Liver (tissue), 8 donors: ENCODE measurements at regions not wholly inside any gene's neighbourhood (a gene's known extent, or its start where the extent isn't known, plus 50 kb on each side); places are given as distances from the start of the nearest gene placed in this dataset.

ENCODE experiments used
- DNase-seq: peaks from one replicate; pipeline ENCODE4 v3.0.0-alpha.2; 2017; ENCODE audit warnings: low spot score
- H3K27ac ChIP-seq, 2 donors: one replicate each; pipeline ENCODE4 v1.7.0; 2013; ENCODE audit warnings: inconsistent platforms in 2 of 2, low read length in 2 of 2, control low read depth in 1 of 2, low read depth in 1 of 2, mild to moderate bottlenecking in 1 of 2
- H3K27me3 ChIP-seq, 4 donors: one replicate each; pipeline versions ENCODE4 v1.6.1 to v1.7.0; 2013; ENCODE audit warnings: low read length in 3 of 4, inconsistent platforms in 1 of 4, mild to moderate bottlenecking in 1 of 4, moderate library complexity in 1 of 4; ENCODE audit not compliant: control insufficient read depth in 4 of 4, insufficient read depth in 4 of 4
- H3K36me3 ChIP-seq, 4 donors: one replicate each; pipeline versions ENCODE4 v1.6.1 to v1.7.0; 2013; ENCODE audit warnings: low read length in 3 of 4, mild to moderate bottlenecking in 3 of 4, low read depth in 1 of 4, moderate library complexity in 1 of 4; ENCODE audit not compliant: control insufficient read depth in 4 of 4, insufficient read depth in 3 of 4
- H3K4me1 ChIP-seq, 4 donors: one replicate each; pipeline versions ENCODE4 v1.6.1 to v1.7.0; 2013; ENCODE audit warnings: low read length in 3 of 4, mild to moderate bottlenecking in 3 of 4, moderate library complexity in 1 of 4; ENCODE audit not compliant: control insufficient read depth in 4 of 4, insufficient read depth in 4 of 4
- H3K4me3 ChIP-seq, 3 donors: one replicate each; pipeline versions ENCODE4 v1.6.1 to v1.7.0; 2013; ENCODE audit warnings: low read length in 3 of 3, control low read depth in 1 of 3, low read depth in 1 of 3, mild to moderate bottlenecking in 1 of 3
- H3K9ac ChIP-seq, 2 donors: one replicate each; pipeline ENCODE4 v1.7.0; 2013; ENCODE audit warnings: low read length in 2 of 2, mild to moderate bottlenecking in 2 of 2, moderate library complexity in 2 of 2, control low read depth in 1 of 2, low read depth in 1 of 2
- H3K9me3 ChIP-seq, 4 donors: one replicate each; pipeline versions ENCODE4 v1.6.1 to v1.7.0; 2013; ENCODE audit warnings: low read length in 3 of 4; ENCODE audit not compliant: control insufficient read depth in 4 of 4
- EGR1 ChIP-seq, 2 donors: IDR thresholded peaks; 2 replicates each; pipeline ENCODE4 v1.6.1; 2016 to 2018; ENCODE audit warnings: antibody characterized with exemption in 2 of 2, low read depth in 2 of 2
- FOXA1 ChIP-seq: IDR thresholded peaks from 2 replicates; pipeline ENCODE4 v1.6.1; 2016; ENCODE audit warnings: antibody characterized with exemption
- FOXA2 ChIP-seq: IDR thresholded peaks from 2 replicates; pipeline ENCODE4 v1.6.1; 2016; ENCODE audit warnings: antibody characterized with exemption
- GABPA ChIP-seq, 2 donors: IDR thresholded peaks in 1 of 2; conservative IDR thresholded peaks in 1 of 2; 2 replicates each; pipeline ENCODE4 v1.6.1; 2016; ENCODE audit warnings: antibody characterized with exemption in 2 of 2, mild to moderate bottlenecking in 1 of 2, moderate library complexity in 1 of 2
- HNF4A ChIP-seq, 2 donors: conservative IDR thresholded peaks; 2 replicates each; pipeline ENCODE4 v1.6.1; 2016; ENCODE audit warnings: antibody characterized with exemption in 2 of 2, mild to moderate bottlenecking in 2 of 2
- HNF4G ChIP-seq: IDR thresholded peaks from 2 replicates; pipeline ENCODE4 v1.6.1; 2016; ENCODE audit warnings: antibody characterized with exemption
- JUND ChIP-seq, 2 donors: IDR thresholded peaks; 2 replicates each; pipeline ENCODE4 v1.6.1; 2016; ENCODE audit warnings: antibody characterized with exemption in 2 of 2
- NR2F2 ChIP-seq: IDR thresholded peaks from 2 replicates; pipeline ENCODE4 v1.6.1; 2016; ENCODE audit warnings: antibody characterized with exemption
- RAD21 ChIP-seq, 2 donors: IDR thresholded peaks; 2 replicates each; pipeline ENCODE4 v1.6.1; 2016; ENCODE audit warnings: antibody characterized with exemption in 2 of 2, mild to moderate bottlenecking in 2 of 2
- RXRA ChIP-seq, 2 donors: IDR thresholded peaks; 2 replicates each; pipeline ENCODE4 v1.6.1; 2017 to 2018; ENCODE audit warnings: antibody characterized with exemption in 2 of 2, mild to moderate bottlenecking in 1 of 2
- SP1 ChIP-seq: IDR thresholded peaks from 2 replicates; pipeline ENCODE4 v1.6.1; 2018; ENCODE audit warnings: antibody characterized with exemption, mild to moderate bottlenecking
- TAF1 ChIP-seq: conservative IDR thresholded peaks from 2 replicates; pipeline ENCODE4 v1.6.1; 2016; ENCODE audit warnings: antibody characterized with exemption, mild to moderate bottlenecking
- YY1 ChIP-seq: IDR thresholded peaks from 2 replicates; pipeline ENCODE4 v1.6.1; 2016; ENCODE audit warnings: antibody characterized with exemption, mild to moderate bottlenecking
- WGBS: extraction: QIAGEN DNeasy Blood & Tissue Kit; methylation state at CpG from one replicate; pipeline ENCODE4 v1.1.7; 2013; 5-methylcytosine and 5-hydroxymethylcytosine counted together
- TF ChIP-seq, protein P1 (sequence below): IDR thresholded peaks from 2 replicates; pipeline ENCODE4 v1.6.1; 2016; ENCODE audit warnings: antibody characterized with exemption
- TF ChIP-seq, protein P2 (sequence below): IDR thresholded peaks from 2 replicates; pipeline ENCODE4 v1.6.1; 2016; ENCODE audit warnings: antibody characterized with exemption
- TF ChIP-seq, protein P3 (sequence below): IDR thresholded peaks from 2 replicates; pipeline ENCODE4 v1.6.1; 2016; ENCODE audit warnings: antibody characterized with exemption
- TF ChIP-seq, protein P4 (sequence below): IDR thresholded peaks from 2 replicates; pipeline ENCODE4 v1.6.1; 2016; ENCODE audit warnings: antibody characterized with exemption, mild to moderate bottlenecking
- TF ChIP-seq, protein P5 (sequence below): fragments of 150-350 bp; IDR thresholded peaks from 2 replicates; pipeline ENCODE4 v1.5.1; 2017; ENCODE audit warnings: improper control_type of control experiment, low read depth, low read length; ENCODE audit not compliant: missing input control
- donor health status: healthy.
- donor health status: healthy.
- donor health status: healthy.
- donor health status: healthy.
- donor health status: healthy.

DNA sequence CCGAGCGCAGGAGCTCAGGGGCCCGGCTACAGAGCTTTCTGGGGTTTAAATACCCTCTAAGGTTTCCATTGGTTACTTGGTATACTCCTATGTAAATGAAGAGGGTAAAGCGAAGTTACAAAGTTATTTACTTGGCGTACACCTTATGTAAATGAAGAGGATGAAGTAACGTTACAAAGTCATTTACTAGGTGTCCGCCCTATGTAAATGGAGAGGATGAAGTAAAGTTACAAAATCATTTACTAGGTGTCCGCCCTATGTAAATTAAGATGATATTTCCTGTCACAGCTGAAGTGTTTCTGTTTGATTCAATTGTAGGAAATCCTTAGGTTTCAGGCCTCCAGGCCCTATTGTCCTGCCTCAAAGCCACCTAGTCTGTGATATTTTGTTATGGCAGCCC, 358.2 kb downstream of the MTRR start:
- H3K4me3 ChIP-seq, result no peak overlapping the region
- no peak overlapping the region for H3K27ac ChIP-seq
- WGBS, result 70% methylated on average over 8 of the region's 8 CpGs
- H3K9ac ChIP-seq, result no peak overlapping the region
- TF ChIP-seq FOXA1 (no peak), FOXA2 (no peak), EGR1 (IDR thresholded peaks at IDR 0.05; ENCODE audit: low read depth in 2 of 2) (no peak), JUND (IDR thresholded peaks at IDR 0.05) (no peak), HNF4A (conservative IDR thresholded peaks at IDR 0.05) (no peak), SP1 (no peak), TAF1 (no peak), GABPA (IDR thresholded peaks at IDR 0.05 in 1 of 2, conservative IDR thresholded peaks at IDR 0.05 in 1 of 2) (no peak), NR2F2 (no peak), RXRA (IDR thresholded peaks at IDR 0.05) (no peak), HNF4G (no peak), YY1 (no peak), RAD21 (IDR thresholded peaks at IDR 0.05) (no peak)
- TF ChIP-seq, protein P1, sequence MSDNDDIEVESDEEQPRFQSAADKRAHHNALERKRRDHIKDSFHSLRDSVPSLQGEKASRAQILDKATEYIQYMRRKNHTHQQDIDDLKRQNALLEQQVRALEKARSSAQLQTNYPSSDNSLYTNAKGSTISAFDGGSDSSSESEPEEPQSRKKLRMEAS, result no peak
- TF ChIP-seq, protein P2, sequence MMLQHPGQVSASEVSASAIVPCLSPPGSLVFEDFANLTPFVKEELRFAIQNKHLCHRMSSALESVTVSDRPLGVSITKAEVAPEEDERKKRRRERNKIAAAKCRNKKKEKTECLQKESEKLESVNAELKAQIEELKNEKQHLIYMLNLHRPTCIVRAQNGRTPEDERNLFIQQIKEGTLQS, result no peak
- TF ChIP-seq, protein P3, sequence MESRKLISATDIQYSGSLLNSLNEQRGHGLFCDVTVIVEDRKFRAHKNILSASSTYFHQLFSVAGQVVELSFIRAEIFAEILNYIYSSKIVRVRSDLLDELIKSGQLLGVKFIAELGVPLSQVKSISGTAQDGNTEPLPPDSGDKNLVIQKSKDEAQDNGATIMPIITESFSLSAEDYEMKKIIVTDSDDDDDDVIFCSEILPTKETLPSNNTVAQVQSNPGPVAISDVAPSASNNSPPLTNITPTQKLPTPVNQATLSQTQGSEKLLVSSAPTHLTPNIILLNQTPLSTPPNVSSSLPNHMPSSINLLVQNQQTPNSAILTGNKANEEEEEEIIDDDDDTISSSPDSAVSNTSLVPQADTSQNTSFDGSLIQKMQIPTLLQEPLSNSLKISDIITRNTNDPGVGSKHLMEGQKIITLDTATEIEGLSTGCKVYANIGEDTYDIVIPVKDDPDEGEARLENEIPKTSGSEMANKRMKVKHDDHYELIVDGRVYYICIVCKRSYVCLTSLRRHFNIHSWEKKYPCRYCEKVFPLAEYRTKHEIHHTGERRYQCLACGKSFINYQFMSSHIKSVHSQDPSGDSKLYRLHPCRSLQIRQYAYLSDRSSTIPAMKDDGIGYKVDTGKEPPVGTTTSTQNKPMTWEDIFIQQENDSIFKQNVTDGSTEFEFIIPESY, result no peak
- TF ChIP-seq, protein P4, sequence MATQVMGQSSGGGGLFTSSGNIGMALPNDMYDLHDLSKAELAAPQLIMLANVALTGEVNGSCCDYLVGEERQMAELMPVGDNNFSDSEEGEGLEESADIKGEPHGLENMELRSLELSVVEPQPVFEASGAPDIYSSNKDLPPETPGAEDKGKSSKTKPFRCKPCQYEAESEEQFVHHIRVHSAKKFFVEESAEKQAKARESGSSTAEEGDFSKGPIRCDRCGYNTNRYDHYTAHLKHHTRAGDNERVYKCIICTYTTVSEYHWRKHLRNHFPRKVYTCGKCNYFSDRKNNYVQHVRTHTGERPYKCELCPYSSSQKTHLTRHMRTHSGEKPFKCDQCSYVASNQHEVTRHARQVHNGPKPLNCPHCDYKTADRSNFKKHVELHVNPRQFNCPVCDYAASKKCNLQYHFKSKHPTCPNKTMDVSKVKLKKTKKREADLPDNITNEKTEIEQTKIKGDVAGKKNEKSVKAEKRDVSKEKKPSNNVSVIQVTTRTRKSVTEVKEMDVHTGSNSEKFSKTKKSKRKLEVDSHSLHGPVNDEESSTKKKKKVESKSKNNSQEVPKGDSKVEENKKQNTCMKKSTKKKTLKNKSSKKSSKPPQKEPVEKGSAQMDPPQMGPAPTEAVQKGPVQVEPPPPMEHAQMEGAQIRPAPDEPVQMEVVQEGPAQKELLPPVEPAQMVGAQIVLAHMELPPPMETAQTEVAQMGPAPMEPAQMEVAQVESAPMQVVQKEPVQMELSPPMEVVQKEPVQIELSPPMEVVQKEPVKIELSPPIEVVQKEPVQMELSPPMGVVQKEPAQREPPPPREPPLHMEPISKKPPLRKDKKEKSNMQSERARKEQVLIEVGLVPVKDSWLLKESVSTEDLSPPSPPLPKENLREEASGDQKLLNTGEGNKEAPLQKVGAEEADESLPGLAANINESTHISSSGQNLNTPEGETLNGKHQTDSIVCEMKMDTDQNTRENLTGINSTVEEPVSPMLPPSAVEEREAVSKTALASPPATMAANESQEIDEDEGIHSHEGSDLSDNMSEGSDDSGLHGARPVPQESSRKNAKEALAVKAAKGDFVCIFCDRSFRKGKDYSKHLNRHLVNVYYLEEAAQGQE, result no peak
- TF ChIP-seq, protein P5, sequence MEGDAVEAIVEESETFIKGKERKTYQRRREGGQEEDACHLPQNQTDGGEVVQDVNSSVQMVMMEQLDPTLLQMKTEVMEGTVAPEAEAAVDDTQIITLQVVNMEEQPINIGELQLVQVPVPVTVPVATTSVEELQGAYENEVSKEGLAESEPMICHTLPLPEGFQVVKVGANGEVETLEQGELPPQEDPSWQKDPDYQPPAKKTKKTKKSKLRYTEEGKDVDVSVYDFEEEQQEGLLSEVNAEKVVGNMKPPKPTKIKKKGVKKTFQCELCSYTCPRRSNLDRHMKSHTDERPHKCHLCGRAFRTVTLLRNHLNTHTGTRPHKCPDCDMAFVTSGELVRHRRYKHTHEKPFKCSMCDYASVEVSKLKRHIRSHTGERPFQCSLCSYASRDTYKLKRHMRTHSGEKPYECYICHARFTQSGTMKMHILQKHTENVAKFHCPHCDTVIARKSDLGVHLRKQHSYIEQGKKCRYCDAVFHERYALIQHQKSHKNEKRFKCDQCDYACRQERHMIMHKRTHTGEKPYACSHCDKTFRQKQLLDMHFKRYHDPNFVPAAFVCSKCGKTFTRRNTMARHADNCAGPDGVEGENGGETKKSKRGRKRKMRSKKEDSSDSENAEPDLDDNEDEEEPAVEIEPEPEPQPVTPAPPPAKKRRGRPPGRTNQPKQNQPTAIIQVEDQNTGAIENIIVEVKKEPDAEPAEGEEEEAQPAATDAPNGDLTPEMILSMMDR, result no peak
- no peaks in the 10 kb centered on the region for H3K9me3 ChIP-seq
- no peak for DNase-seq
- no peaks in the 10 kb centered on the region for H3K27me3 ChIP-seq
- no peaks in the 10 kb centered on the region for H3K4me1 ChIP-seq
- no peaks in the 10 kb centered on the region for H3K36me3 ChIP-seq

DNA sequence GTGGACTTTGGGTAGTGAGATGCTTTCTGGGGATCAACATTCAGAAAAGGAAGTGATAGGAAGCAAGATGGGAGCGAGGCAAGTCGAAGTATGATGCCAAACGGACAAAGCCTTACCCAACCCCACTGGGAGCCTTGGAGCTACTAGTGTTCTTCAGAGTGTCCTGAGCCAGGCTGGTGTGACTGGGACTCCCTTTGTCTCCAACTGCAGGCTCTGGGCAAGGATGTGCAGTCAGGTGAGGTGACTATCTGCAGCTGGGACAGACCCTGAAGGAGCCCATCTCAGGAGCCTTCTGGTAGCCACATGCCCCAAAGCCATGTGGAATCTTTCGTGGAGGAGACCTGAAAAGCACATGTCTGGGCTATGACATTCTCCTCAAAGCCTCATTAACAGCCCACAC, 360.6 kb downstream of the MTRR start:
- WGBS, result 71% methylated on average over 4 of the region's 4 CpGs
- no peaks in the 10 kb centered on the region for H3K27me3 ChIP-seq
- H3K4me3 ChIP-seq, result no peak overlapping the region
- H3K4me1 ChIP-seq, result no peaks in the 10 kb centered on the region
- no peaks in the 10 kb centered on the region for H3K36me3 ChIP-seq
- H3K9ac ChIP-seq, result no peak overlapping the region
- H3K27ac ChIP-seq, result no peak overlapping the region
- DNase-seq, result no peak
- H3K9me3 ChIP-seq, result no peaks in the 10 kb centered on the region
- TF ChIP-seq, protein P5, result no peak
- TF ChIP-seq HNF4G (no peak), TAF1 (no peak), GABPA (IDR thresholded peaks at IDR 0.05 in 1 of 2, conservative IDR thresholded peaks at IDR 0.05 in 1 of 2) (no peak), EGR1 (IDR thresholded peaks at IDR 0.05; ENCODE audit: low read depth in 2 of 2) (no peak), HNF4A (conservative IDR thresholded peaks at IDR 0.05) (no peak), FOXA2 (no peak), RAD21 (IDR thresholded peaks at IDR 0.05) (no peak), YY1 (no peak), FOXA1 (no peak), RXRA (IDR thresholded peaks at IDR 0.05) (no peak), JUND (IDR thresholded peaks at IDR 0.05) (no peak)
- TF ChIP-seq, protein P2, result no peak
- TF ChIP-seq, protein P3, result no peak
